Fibroblast of villous mesenchyme (primary cell): ENCODE measurements at regions not wholly inside any gene's neighbourhood (a gene's known extent, or its start where the extent isn't known, plus 50 kb on each side); places are given as distances from the start of the nearest gene placed in this dataset.

Source experiments
- DNase-seq: peaks from one replicate; pipeline ENCODE4 v3.0.0-alpha.2; 2010; ENCODE audit warnings: low read depth
- H3K4me3 ChIP-seq: 2 replicates; pipeline ENCODE4 v1.5.1; 2011; ENCODE audit warnings: low read depth, mild to moderate bottlenecking, low read length
- TF ChIP-seq, protein P1 (sequence below): IDR thresholded peaks from 2 replicates; pipeline ENCODE4 v1.5.1; 2012; ENCODE audit warnings: low read depth, mild to moderate bottlenecking, low read length; ENCODE audit not compliant: insufficient read depth

- TF ChIP-seq, protein P1, sequence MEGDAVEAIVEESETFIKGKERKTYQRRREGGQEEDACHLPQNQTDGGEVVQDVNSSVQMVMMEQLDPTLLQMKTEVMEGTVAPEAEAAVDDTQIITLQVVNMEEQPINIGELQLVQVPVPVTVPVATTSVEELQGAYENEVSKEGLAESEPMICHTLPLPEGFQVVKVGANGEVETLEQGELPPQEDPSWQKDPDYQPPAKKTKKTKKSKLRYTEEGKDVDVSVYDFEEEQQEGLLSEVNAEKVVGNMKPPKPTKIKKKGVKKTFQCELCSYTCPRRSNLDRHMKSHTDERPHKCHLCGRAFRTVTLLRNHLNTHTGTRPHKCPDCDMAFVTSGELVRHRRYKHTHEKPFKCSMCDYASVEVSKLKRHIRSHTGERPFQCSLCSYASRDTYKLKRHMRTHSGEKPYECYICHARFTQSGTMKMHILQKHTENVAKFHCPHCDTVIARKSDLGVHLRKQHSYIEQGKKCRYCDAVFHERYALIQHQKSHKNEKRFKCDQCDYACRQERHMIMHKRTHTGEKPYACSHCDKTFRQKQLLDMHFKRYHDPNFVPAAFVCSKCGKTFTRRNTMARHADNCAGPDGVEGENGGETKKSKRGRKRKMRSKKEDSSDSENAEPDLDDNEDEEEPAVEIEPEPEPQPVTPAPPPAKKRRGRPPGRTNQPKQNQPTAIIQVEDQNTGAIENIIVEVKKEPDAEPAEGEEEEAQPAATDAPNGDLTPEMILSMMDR, result no peak
- DNase-seq, result no peak
- no peak overlapping the region for H3K4me3 ChIP-seq
Measured at GRCh38 chr15:87439090-87439489, 817.4 kb downstream of the NTRK3 start.

DNA sequence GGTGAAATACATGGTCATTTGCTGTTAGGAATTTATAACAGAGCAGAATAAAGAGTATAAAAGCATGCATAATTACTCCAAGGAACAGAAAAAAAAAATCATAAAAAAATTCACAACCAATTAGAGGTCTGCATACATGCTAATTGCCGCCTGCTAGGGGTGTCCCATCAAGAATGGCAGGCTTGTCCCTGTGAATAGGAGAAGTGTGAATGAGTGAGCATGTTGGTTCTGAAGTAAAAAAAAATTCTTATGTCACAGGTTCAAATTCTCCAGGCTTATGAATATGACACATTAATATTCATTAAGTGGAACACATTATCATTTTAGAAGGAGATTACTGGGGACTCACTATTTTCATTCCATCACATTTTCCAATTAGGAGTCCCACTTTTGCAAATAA, 822.7 kb downstream of the NTRK3 start:
- TF ChIP-seq, protein P1, result no peak
- DNase-seq, result no peak

DNA sequence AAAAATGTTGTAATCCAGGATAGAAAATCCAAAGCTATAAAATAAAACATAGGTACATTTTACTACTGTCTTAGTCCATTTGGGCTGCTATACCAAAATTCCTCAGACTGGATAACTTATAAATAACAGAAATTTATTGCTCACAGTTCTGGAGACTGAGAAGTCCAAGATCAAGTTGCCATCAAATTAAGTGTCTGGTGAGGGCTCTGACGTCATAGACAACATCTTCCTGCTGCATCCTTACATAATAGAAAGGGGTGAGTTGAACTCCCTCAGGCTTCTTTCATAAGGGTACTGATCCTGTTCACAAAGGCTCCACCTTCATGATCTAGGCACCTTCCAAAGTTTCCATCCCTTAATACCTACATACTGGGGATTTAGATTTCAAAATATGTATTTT, 826.8 kb downstream of the NTRK3 start:
- TF ChIP-seq, protein P1, result no peak
- DNase-seq, result no peak
- no peak overlapping the region for H3K4me3 ChIP-seq

More for the DNA sequence above, 822.7 kb downstream of the NTRK3 start:
- H3K4me3 ChIP-seq, result no peak overlapping the region

- no peak overlapping the region for H3K4me3 ChIP-seq
- TF ChIP-seq, protein P1, result no peak
- DNase-seq, result no peak
Measured at GRCh38 chr15:87420017-87420416, 836.5 kb downstream of the NTRK3 start.

DNA sequence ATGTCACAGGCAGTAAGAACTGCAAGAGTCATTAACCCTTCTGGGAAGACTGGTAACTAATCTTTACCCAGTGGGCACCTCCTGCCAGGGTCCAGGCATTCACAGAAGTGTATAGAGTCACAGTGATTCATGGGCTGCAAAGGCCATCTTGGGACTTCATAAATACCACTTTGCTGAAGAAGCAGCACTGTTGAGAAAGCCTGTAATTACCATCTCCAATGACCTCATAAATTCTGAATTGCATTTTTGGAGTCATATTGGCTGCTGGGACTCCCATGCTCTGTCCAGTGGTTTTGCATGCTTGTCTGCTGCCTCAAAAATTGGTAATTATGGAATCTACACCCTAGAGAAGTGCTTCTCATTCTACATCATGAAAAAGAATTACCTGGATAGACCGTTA, 837.2 kb downstream of the NTRK3 start:
- H3K4me3 ChIP-seq, result no peak overlapping the region
- TF ChIP-seq, protein P1, result no peak
- DNase-seq, result no peak

DNA sequence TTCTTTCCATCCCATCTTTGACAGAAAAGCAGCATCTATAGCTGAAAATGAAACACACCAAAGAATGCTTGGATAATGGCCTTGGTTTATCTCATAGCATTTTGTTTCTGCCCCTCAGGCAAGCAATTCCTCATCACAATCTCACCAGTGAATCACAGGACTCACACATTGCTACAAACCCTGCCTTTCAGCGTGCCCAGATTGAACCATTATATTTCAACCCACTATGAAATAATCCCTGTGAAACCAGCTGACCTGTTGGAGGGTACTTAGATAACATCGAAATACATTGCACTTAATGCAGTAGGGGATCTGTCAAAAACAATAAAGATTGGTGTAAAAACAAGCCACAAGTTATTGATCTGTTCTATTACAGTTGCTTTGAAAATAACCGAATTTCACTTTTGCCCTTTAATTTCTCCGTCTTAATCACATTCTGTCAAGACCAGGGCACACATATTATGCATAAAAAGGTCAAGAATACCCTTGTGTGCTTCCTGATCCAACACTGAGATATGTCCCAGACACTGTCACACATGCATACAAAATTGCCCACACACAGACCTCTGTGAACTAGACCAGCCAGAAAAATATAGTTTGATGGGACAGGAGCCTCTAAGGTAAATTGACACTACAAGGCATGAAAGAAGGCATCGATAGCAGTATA, 839.8 kb downstream of the NTRK3 start:
- TF ChIP-seq, protein P1, result no peak
- no peak overlapping the region for H3K4me3 ChIP-seq
- no peak for DNase-seq

GRCh38 chr15:87408902-87409301, 847.6 kb downstream of the NTRK3 start:
- DNase-seq, result no peak
- H3K4me3 ChIP-seq, result no peak overlapping the region
- TF ChIP-seq, protein P1, result no peak
